Mesendoderm (in vitro differentiated cells): ENCODE measurements at regions not wholly inside any gene's neighbourhood (a gene's known extent, or its start where the extent isn't known, plus 50 kb on each side); places are given as distances from the start of the nearest gene placed in this dataset.
A peak's percentile ranks its signal among the peaks of the same experiment; 100 is the strongest.
"Not testable (repeated sequence)": the region's sequence is repeated elsewhere in the genome, so short reads cannot be mapped to it uniquely, and the experiment has no call there.

Source experiments
- DNase-seq: peaks from one replicate; pipeline ENCODE4 v3.0.0; 2013
- H2AK5ac ChIP-seq: 2 replicates; pipeline ENCODE4 v1.6.1; 2013; ENCODE audit warnings: low read length, inconsistent platforms
- H2BK120ac ChIP-seq: 2 replicates; pipeline ENCODE4 v1.6.1; 2013; ENCODE audit warnings: low read depth, mild to moderate bottlenecking, low read length, moderate library complexity, mixed read lengths
- H2BK15ac ChIP-seq: replicated peaks from 2 replicates; pipeline ENCODE4 v1.6.1; 2013; ENCODE audit warnings: low read depth, mild to moderate bottlenecking, moderate library complexity
- H2BK5ac ChIP-seq: 2 replicates; pipeline ENCODE4 v1.6.1; 2013; ENCODE audit warnings: low read length, inconsistent platforms
- H3K18ac ChIP-seq: 2 replicates; pipeline ENCODE4 v1.6.1; 2013; ENCODE audit warnings: mild to moderate bottlenecking, low read length, mixed read lengths
- H3K23ac ChIP-seq: one replicate; pipeline ENCODE4 v1.6.1; 2013; ENCODE audit warnings: low read length
- H3K27ac ChIP-seq: 2 replicates; pipeline ENCODE4 v1.5.1; 2013; ENCODE audit warnings: low read depth, mild to moderate bottlenecking, inconsistent platforms, low read length, moderate library complexity
- H3K27me3 ChIP-seq: 2 replicates; pipeline ENCODE4 v1.6.1; 2013; ENCODE audit warnings: low read length, control low read depth, mild to moderate bottlenecking, inconsistent platforms; ENCODE audit not compliant: insufficient read depth, poor library complexity
- H3K36me3 ChIP-seq: 2 replicates; pipeline ENCODE4 v1.6.1; 2013; ENCODE audit warnings: low read length, inconsistent platforms; ENCODE audit not compliant: control insufficient read depth, insufficient read depth
- H3K4ac ChIP-seq: one replicate; pipeline ENCODE4 v1.6.1; 2013; ENCODE audit warnings: low read depth, mild to moderate bottlenecking, low read length, moderate library complexity
- H3K4me1 ChIP-seq: 2 replicates; pipeline ENCODE4 v1.6.1; 2013; ENCODE audit warnings: low read depth, low read length, inconsistent platforms; ENCODE audit not compliant: control insufficient read depth
- H3K4me2 ChIP-seq: 2 replicates; pipeline ENCODE4 v1.6.1; 2013; ENCODE audit warnings: low read length
- H3K4me3 ChIP-seq: 2 replicates; pipeline ENCODE4 v1.5.1; 2013; ENCODE audit warnings: mild to moderate bottlenecking, low read length
- H3K56ac ChIP-seq: one replicate; pipeline ENCODE4 v1.6.1; 2013; ENCODE audit warnings: low read length
- H3K79me1 ChIP-seq: 2 replicates; pipeline ENCODE4 v1.6.1; 2013; ENCODE audit warnings: low read length, inconsistent platforms
- H3K79me2 ChIP-seq: 2 replicates; pipeline ENCODE4 v1.6.1; 2013; ENCODE audit warnings: mild to moderate bottlenecking, low read length; ENCODE audit not compliant: control insufficient read depth, insufficient read depth
- H3K9ac ChIP-seq: 2 replicates; pipeline ENCODE4 v1.6.1; 2013; ENCODE audit warnings: low read length, inconsistent platforms
- H4K5ac ChIP-seq: one replicate; pipeline ENCODE4 v1.6.1; 2013; ENCODE audit warnings: low read length
- H4K8ac ChIP-seq: one replicate; pipeline ENCODE4 v1.6.1; 2013; ENCODE audit warnings: low read depth, mild to moderate bottlenecking, control low read depth, low read length, moderate library complexity
- WGBS: extraction: QIAGEN DNeasy Blood & Tissue Kit; methylation state at CpG from one replicate; pipeline ENCODE4 v1.1.7; 2013; ENCODE audit warnings: low lambda C conversion rate, missing lambda C conversion rate; ENCODE audit not compliant: insufficient coverage; ENCODE audit errors: extremely low coverage; 5-methylcytosine and 5-hydroxymethylcytosine counted together

- DNase-seq: no peak
- no peak overlapping the region for H3K4me3 ChIP-seq
- H4K8ac ChIP-seq: no peak overlapping the region
- no peak overlapping the region for H4K5ac ChIP-seq
- WGBS: no CpG with 5 or more reads among the region's 4 CpGs
- H3K79me1 ChIP-seq: no peaks in the 10 kb centered on the region
- no peak overlapping the region for H2BK5ac ChIP-seq
- no peak overlapping the region for H3K4ac ChIP-seq
- H3K56ac ChIP-seq: no peak overlapping the region
- no peak overlapping the region for H3K4me2 ChIP-seq
- H2BK15ac ChIP-seq: no peak overlapping the region
- H3K4me1 ChIP-seq: no peaks in the 10 kb centered on the region
- no peaks in the 10 kb centered on the region for H3K36me3 ChIP-seq
- H2BK120ac ChIP-seq: no peak overlapping the region
- no peak overlapping the region for H3K9ac ChIP-seq
- no peak overlapping the region for H3K18ac ChIP-seq
- no peak overlapping the region for H2AK5ac ChIP-seq
- H3K27ac ChIP-seq: no peak overlapping the region
- H3K23ac ChIP-seq: no peak overlapping the region
- H3K79me2 ChIP-seq: no peaks in the 10 kb centered on the region
- no peaks in the 10 kb centered on the region for H3K27me3 ChIP-seq
Observed at GRCh38 chr7:81859433-81859832, 89.6 kb upstream of the HGF start.

- not testable (repeated sequence) for H3K9ac ChIP-seq, H3K18ac ChIP-seq, H3K4me2 ChIP-seq, H2BK15ac ChIP-seq, H3K4me1 ChIP-seq, H4K8ac ChIP-seq, H3K79me2 ChIP-seq, H3K4ac ChIP-seq, H2BK120ac ChIP-seq, H3K56ac ChIP-seq, H3K27ac ChIP-seq, H3K79me1 ChIP-seq, H4K5ac ChIP-seq, H3K27me3 ChIP-seq, H3K36me3 ChIP-seq, H3K23ac ChIP-seq, H2AK5ac ChIP-seq, H3K4me3 ChIP-seq, H2BK5ac ChIP-seq
- DNase-seq: peak; percentile 27
- WGBS: no CpG with 5 or more reads among the region's 5 CpGs
Observed at GRCh38 chr7:81858820-81859219, 89.0 kb upstream of the HGF start.

- H3K79me1 ChIP-seq: no peaks in the 10 kb centered on the region
- no peak overlapping the region for H3K9ac ChIP-seq
- H3K18ac ChIP-seq: no peak overlapping the region
- no peak overlapping the region for H3K27ac ChIP-seq
- peak; percentile 44 for DNase-seq
- no peak overlapping the region for H3K4me3 ChIP-seq
- no peak overlapping the region for H3K56ac ChIP-seq
- no peak overlapping the region for H2AK5ac ChIP-seq
- H3K79me2 ChIP-seq: no peaks in the 10 kb centered on the region
- H3K4me2 ChIP-seq: no peak overlapping the region
- no peak overlapping the region for H2BK15ac ChIP-seq
- H3K23ac ChIP-seq: no peak overlapping the region
- no peak overlapping the region for H2BK5ac ChIP-seq
- H3K36me3 ChIP-seq: no peaks in the 10 kb centered on the region
- H4K5ac ChIP-seq: no peak overlapping the region
- no peaks in the 10 kb centered on the region for H3K4me1 ChIP-seq
- H2BK120ac ChIP-seq: no peak overlapping the region
- H4K8ac ChIP-seq: no peak overlapping the region
- no peaks in the 10 kb centered on the region for H3K27me3 ChIP-seq
- no CpG with 5 or more reads among the region's 2 CpGs for WGBS
- H3K4ac ChIP-seq: no peak overlapping the region
Observed at GRCh38 chr7:81857385-81857784, 87.5 kb upstream of the HGF start.

GRCh38 chr7:81854518-81854917, 84.7 kb upstream of the HGF start:
- no peak overlapping the region for H2BK5ac ChIP-seq
- no peak overlapping the region for H2BK15ac ChIP-seq
- no peak overlapping the region for H2AK5ac ChIP-seq
- no peak overlapping the region for H2BK120ac ChIP-seq
- H3K18ac ChIP-seq: no peak overlapping the region
- H3K79me2 ChIP-seq: no peaks in the 10 kb centered on the region
- H3K56ac ChIP-seq: no peak overlapping the region
- H3K4me2 ChIP-seq: no peak overlapping the region
- H3K27me3 ChIP-seq: no peaks in the 10 kb centered on the region
- no peaks in the 10 kb centered on the region for H3K36me3 ChIP-seq
- H3K4ac ChIP-seq: no peak overlapping the region
- H4K5ac ChIP-seq: no peak overlapping the region
- H4K8ac ChIP-seq: no peak overlapping the region
- H3K79me1 ChIP-seq: no peaks in the 10 kb centered on the region
- H3K4me3 ChIP-seq: no peak overlapping the region
- no peak overlapping the region for H3K9ac ChIP-seq
- H3K4me1 ChIP-seq: no peaks in the 10 kb centered on the region
- no peak for DNase-seq
- H3K27ac ChIP-seq: no peak overlapping the region
- WGBS: no CpG with 5 or more reads among the region's 2 CpGs
- no peak overlapping the region for H3K23ac ChIP-seq

- H2AK5ac ChIP-seq: no peak overlapping the region
- no peak overlapping the region for H4K8ac ChIP-seq
- H3K9ac ChIP-seq: no peak overlapping the region
- no peaks in the 10 kb centered on the region for H3K79me1 ChIP-seq
- no peak overlapping the region for H3K4me3 ChIP-seq
- no peak overlapping the region for H3K27ac ChIP-seq
- H3K4ac ChIP-seq: no peak overlapping the region
- no peak overlapping the region for H3K4me2 ChIP-seq
- no peaks in the 10 kb centered on the region for H3K4me1 ChIP-seq
- no peak overlapping the region for H2BK120ac ChIP-seq
- H4K5ac ChIP-seq: no peak overlapping the region
- no peak overlapping the region for H2BK5ac ChIP-seq
- H3K36me3 ChIP-seq: no peaks in the 10 kb centered on the region
- no peaks in the 10 kb centered on the region for H3K79me2 ChIP-seq
- no peaks in the 10 kb centered on the region for H3K27me3 ChIP-seq
- no peak overlapping the region for H2BK15ac ChIP-seq
- H3K23ac ChIP-seq: no peak overlapping the region
- H3K56ac ChIP-seq: no peak overlapping the region
- DNase-seq: no peak
- H3K18ac ChIP-seq: no peak overlapping the region
Observed at GRCh38 chr7:81852701-81853100, 82.9 kb upstream of the HGF start.

- H3K23ac ChIP-seq: no peak overlapping the region
- H3K56ac ChIP-seq: no peak overlapping the region
- no peaks in the 10 kb centered on the region for H3K79me2 ChIP-seq
- H3K79me1 ChIP-seq: no peaks in the 10 kb centered on the region
- H4K5ac ChIP-seq: no peak overlapping the region
- H2AK5ac ChIP-seq: no peak overlapping the region
- no peak overlapping the region for H3K4ac ChIP-seq
- no peak overlapping the region for H2BK15ac ChIP-seq
- H3K36me3 ChIP-seq: no peaks in the 10 kb centered on the region
- no peak for DNase-seq
- H3K4me2 ChIP-seq: no peak overlapping the region
- no peak overlapping the region for H2BK5ac ChIP-seq
- no peak overlapping the region for H3K4me3 ChIP-seq
- no peaks in the 10 kb centered on the region for H3K4me1 ChIP-seq
- no peak overlapping the region for H4K8ac ChIP-seq
- H2BK120ac ChIP-seq: no peak overlapping the region
- no peak overlapping the region for H3K27ac ChIP-seq
- no peaks in the 10 kb centered on the region for H3K27me3 ChIP-seq
- H3K9ac ChIP-seq: no peak overlapping the region
- H3K18ac ChIP-seq: no peak overlapping the region
Observed at GRCh38 chr7:81851413-81851812, 81.6 kb upstream of the HGF start.
